ENCODE measurements at regions not wholly inside any gene's neighbourhood (a gene's known extent, or its start where the extent isn't known, plus 50 kb on each side); places are given as distances from the start of the nearest gene placed in this dataset.

- DNase-seq, result peak; percentile 91
Observed at GRCh38 chr3:148175214-148175613, 522.5 kb upstream of the AGTR1 start.

- DNase-seq, result no peak
Observed at GRCh38 chr3:148178503-148178902, 519.2 kb upstream of the AGTR1 start.

- no peak for DNase-seq
Observed at GRCh38 chr3:148184798-148185197, 512.9 kb upstream of the AGTR1 start.

GRCh38 chr3:148186881-148187280 is 510.8 kb upstream of the AGTR1 start:
- DNase-seq, result no peak

- DNase-seq, result peak; percentile 18
Observed at GRCh38 chr3:148187296-148187695, 510.4 kb upstream of the AGTR1 start.

- peak; percentile 22 for DNase-seq
Observed at GRCh38 chr3:148190441-148190990, 507.2 kb upstream of the AGTR1 start.

- no peak for DNase-seq
Observed at GRCh38 chr3:148191966-148192365, 505.7 kb upstream of the AGTR1 start.

- DNase-seq, result no peak
Observed at GRCh38 chr3:148197061-148197460, 500.6 kb upstream of the AGTR1 start.

- no peak for DNase-seq
Observed at GRCh38 chr3:148202386-148202785, 495.3 kb upstream of the AGTR1 start.

- peak; percentile 31 for DNase-seq
Observed at GRCh38 chr3:148203297-148204010, 494.2 kb upstream of the AGTR1 start.

- DNase-seq, result no peak
Observed at GRCh38 chr3:148204131-148204530, 493.6 kb upstream of the AGTR1 start.

- DNase-seq, result peak; percentile 36
Observed at GRCh38 chr3:148205977-148206376, 491.7 kb upstream of the AGTR1 start.

GRCh38 chr3:148206446-148206845 is 491.3 kb upstream of the AGTR1 start:
- no peak for DNase-seq

- no peak for DNase-seq
Observed at GRCh38 chr3:148208975-148209374, 488.7 kb upstream of the AGTR1 start.

- peak; percentile 66 for DNase-seq
Observed at GRCh38 chr3:148211725-148212124, 486.0 kb upstream of the AGTR1 start.

GRCh38 chr3:148214705-148215104 is 483.0 kb upstream of the AGTR1 start:
- peak; percentile 62 for DNase-seq

- no peak for DNase-seq
Observed at GRCh38 chr3:148217317-148217716, 480.4 kb upstream of the AGTR1 start.

GRCh38 chr3:148218222-148218621 is 479.5 kb upstream of the AGTR1 start:
- no peak for DNase-seq

GRCh38 chr3:148219999-148220398 is 477.7 kb upstream of the AGTR1 start:
- no peak for DNase-seq

- DNase-seq, result no peak
Observed at GRCh38 chr3:148221303-148221702, 476.4 kb upstream of the AGTR1 start.

GRCh38 chr3:148223266-148223665 is 474.4 kb upstream of the AGTR1 start:
- peak; percentile 29 for DNase-seq

GRCh38 chr3:148226246-148226645 is 471.5 kb upstream of the AGTR1 start:
- no peak for DNase-seq

GRCh38 chr3:148227534-148227933 is 470.2 kb upstream of the AGTR1 start:
- peak; percentile 37 for DNase-seq

- DNase-seq, result no peak
Observed at GRCh38 chr3:148229107-148229506, 468.6 kb upstream of the AGTR1 start.

- DNase-seq, result no peak
Observed at GRCh38 chr3:148230473-148230872, 467.2 kb upstream of the AGTR1 start.
